Activated naive CD4-positive, alpha-beta T cell treated with anti-CD3 and anti-CD28 coated beads for 36 hours (primary cell): ENCODE measurements at regions not wholly inside any gene's neighbourhood (a gene's known extent, or its start where the extent isn't known, plus 50 kb on each side); places are given as distances from the start of the nearest gene placed in this dataset.

Source experiments
- CTCF ChIA-PET: fragments of 350-600 bp; sonication (Branson Sonifier 250); formaldehyde crosslinking; loops from one replicate; lab custom pipeline; 2021; ENCODE audit warnings: antibody characterized with exemption; lab: Charles Lee
- DNase-seq: peaks from one replicate; pipeline ENCODE4 v3.0.0-alpha.2; 2020
- H3K27ac Mint-ChIP-seq: one replicate; pipeline ENCODE4 v1.8.0; 2021; ENCODE audit warnings: mild to moderate bottlenecking, mixed read lengths
- H3K27me3 Mint-ChIP-seq: one replicate; pipeline ENCODE4 v1.8.0; 2021; ENCODE audit warnings: low read depth, mixed read lengths
- H3K36me3 Mint-ChIP-seq: one replicate; pipeline ENCODE4 v1.8.0; 2021; ENCODE audit warnings: low read depth, mixed read lengths
- H3K4me1 Mint-ChIP-seq: one replicate; pipeline ENCODE4 v1.8.0; 2021; ENCODE audit warnings: low read depth, mixed read lengths
- H3K4me3 Mint-ChIP-seq: one replicate; pipeline ENCODE4 v1.8.0; 2021; ENCODE audit warnings: mild to moderate bottlenecking, moderate library complexity, mixed read lengths
- H3K9me3 Mint-ChIP-seq: one replicate; pipeline ENCODE4 v1.8.0; 2021; ENCODE audit warnings: mixed read lengths
- intact Hi-C: fragments of 100-400 bp; cut with micrococcal nuclease; formaldehyde crosslinking; loops from one replicate; pipeline ENCODE4 v1.15.1; 2023

GRCh38 chr10:92761571-92761970 is 71.8 kb downstream of the HHEX start:
- H3K4me1 Mint-ChIP-seq: peaks cover 4% of the 10 kb centered on the region
- intact Hi-C loops: no loop called here
- H3K36me3 Mint-ChIP-seq: no peaks in the 10 kb centered on the region
- DNase-seq: no peak
- no peaks in the 10 kb centered on the region for H3K9me3 Mint-ChIP-seq
- peaks cover 10% of the 10 kb centered on the region for H3K27me3 Mint-ChIP-seq
- H3K27ac Mint-ChIP-seq: no peak overlapping the region
- no peak overlapping the region for H3K4me3 Mint-ChIP-seq
- CTCF ChIA-PET: no interaction called here

GRCh38 chr10:92763634-92764155 is 73.9 kb downstream of the HHEX start:
- no peak for DNase-seq
- no peaks in the 10 kb centered on the region for H3K4me1 Mint-ChIP-seq
- intact Hi-C loops: no loop called here
- H3K27me3 Mint-ChIP-seq: peaks cover 23% of the 10 kb centered on the region
- H3K4me3 Mint-ChIP-seq: no peak overlapping the region
- peaks cover 13% of the 10 kb centered on the region for H3K9me3 Mint-ChIP-seq
- CTCF ChIA-PET: interaction anchor here (0.6 to 1.1 kb wide), 2 partner anchors 32 to 277 kb away, joined by 3 read pairs; no protein-coding TSS in a partner anchor
- no peak overlapping the region for H3K27ac Mint-ChIP-seq
- H3K36me3 Mint-ChIP-seq: no peaks in the 10 kb centered on the region

GRCh38 chr10:92766451-92766850 is 76.7 kb downstream of the HHEX start:
- Mint-ChIP-seq H3K36me3 (no peaks in the 10 kb centered on the region), H3K27ac (no peak overlapping the region), H3K27me3 (peaks cover 26% of the 10 kb centered on the region), H3K4me3 (no peak overlapping the region), H3K4me1 (no peaks in the 10 kb centered on the region), H3K9me3 (peaks cover 13% of the 10 kb centered on the region)
- DNase-seq: no peak
- CTCF ChIA-PET: no interaction called here
- intact Hi-C loops: no loop called here

GRCh38 chr10:92768104-92768503 is 78.3 kb downstream of the HHEX start:
- Mint-ChIP-seq H3K4me3 (no peak overlapping the region), H3K27ac (no peak overlapping the region), H3K27me3 (peaks cover 28% of the 10 kb centered on the region), H3K36me3 (no peaks in the 10 kb centered on the region), H3K9me3 (peaks cover 13% of the 10 kb centered on the region), H3K4me1 (no peaks in the 10 kb centered on the region)
- no peak for DNase-seq
- CTCF ChIA-PET: no interaction called here
- intact Hi-C loops: no loop called here

- no peaks in the 10 kb centered on the region for H3K36me3 Mint-ChIP-seq
- DNase-seq: no peak
- intact Hi-C loops: no loop called here
- H3K9me3 Mint-ChIP-seq: no peaks in the 10 kb centered on the region
- no peak overlapping the region for H3K4me3 Mint-ChIP-seq
- H3K4me1 Mint-ChIP-seq: no peaks in the 10 kb centered on the region
- no peak overlapping the region for H3K27ac Mint-ChIP-seq
- CTCF ChIA-PET: no interaction called here
- H3K27me3 Mint-ChIP-seq: peaks cover 20% of the 10 kb centered on the region
Observed at GRCh38 chr10:92773776-92774175, 74.5 kb upstream of the EXOC6 start.

GRCh38 chr10:92778091-92778490 is 70.2 kb upstream of the EXOC6 start:
- no peaks in the 10 kb centered on the region for H3K36me3 Mint-ChIP-seq
- H3K4me1 Mint-ChIP-seq: no peaks in the 10 kb centered on the region
- intact Hi-C loops: no loop called here
- H3K4me3 Mint-ChIP-seq: no peak overlapping the region
- DNase-seq: no peak
- CTCF ChIA-PET: no interaction called here
- peaks cover 16% of the 10 kb centered on the region for H3K27me3 Mint-ChIP-seq
- no peaks in the 10 kb centered on the region for H3K9me3 Mint-ChIP-seq
- H3K27ac Mint-ChIP-seq: no peak overlapping the region

- no peaks in the 10 kb centered on the region for H3K4me1 Mint-ChIP-seq
- H3K4me3 Mint-ChIP-seq: no peak overlapping the region
- DNase-seq: no peak
- CTCF ChIA-PET: no interaction called here
- H3K27me3 Mint-ChIP-seq: peaks cover 1% of the 10 kb centered on the region
- H3K9me3 Mint-ChIP-seq: no peaks in the 10 kb centered on the region
- intact Hi-C loops: no loop called here
- H3K36me3 Mint-ChIP-seq: no peaks in the 10 kb centered on the region
- H3K27ac Mint-ChIP-seq: no peak overlapping the region
Observed at GRCh38 chr10:92785118-92785517, 63.2 kb upstream of the EXOC6 start.

GRCh38 chr10:92787557-92788152 is 60.7 kb upstream of the EXOC6 start:
- intact Hi-C loops: no loop called here
- Mint-ChIP-seq H3K27me3 (no peaks in the 10 kb centered on the region), H3K9me3 (no peaks in the 10 kb centered on the region), H3K27ac (no peak overlapping the region), H3K36me3 (no peaks in the 10 kb centered on the region), H3K4me3 (no peak overlapping the region), H3K4me1 (no peaks in the 10 kb centered on the region)
- CTCF ChIA-PET: interaction anchor here (1.4 kb wide), 1 partner anchor 46 kb away, joined by 4 read pairs; no protein-coding TSS in a partner anchor
- no peak for DNase-seq

GRCh38 chr10:92789067-92789466 is 59.3 kb upstream of the EXOC6 start:
- H3K36me3 Mint-ChIP-seq: no peaks in the 10 kb centered on the region
- intact Hi-C loops: no loop called here
- no peak overlapping the region for H3K27ac Mint-ChIP-seq
- no peak overlapping the region for H3K4me3 Mint-ChIP-seq
- no peaks in the 10 kb centered on the region for H3K9me3 Mint-ChIP-seq
- CTCF ChIA-PET: no interaction called here
- H3K4me1 Mint-ChIP-seq: no peaks in the 10 kb centered on the region
- DNase-seq: no peak
- no peaks in the 10 kb centered on the region for H3K27me3 Mint-ChIP-seq

- Mint-ChIP-seq H3K4me1 (no peaks in the 10 kb centered on the region), H3K36me3 (no peaks in the 10 kb centered on the region), H3K4me3 (no peak overlapping the region), H3K9me3 (no peaks in the 10 kb centered on the region), H3K27me3 (no peaks in the 10 kb centered on the region), H3K27ac (no peak overlapping the region)
- no peak for DNase-seq
- intact Hi-C loops: no loop called here
- CTCF ChIA-PET: no interaction called here
Observed at GRCh38 chr10:92789786-92790185, 58.5 kb upstream of the EXOC6 start.

GRCh38 chr10:92790440-92790839 is 57.9 kb upstream of the EXOC6 start:
- H3K4me3 Mint-ChIP-seq: no peak overlapping the region
- no peaks in the 10 kb centered on the region for H3K4me1 Mint-ChIP-seq
- no peaks in the 10 kb centered on the region for H3K36me3 Mint-ChIP-seq
- no peak overlapping the region for H3K27ac Mint-ChIP-seq
- H3K9me3 Mint-ChIP-seq: no peaks in the 10 kb centered on the region
- H3K27me3 Mint-ChIP-seq: no peaks in the 10 kb centered on the region
- CTCF ChIA-PET: no interaction called here
- no peak for DNase-seq
- intact Hi-C loops: no loop called here

- H3K9me3 Mint-ChIP-seq: no peaks in the 10 kb centered on the region
- H3K27ac Mint-ChIP-seq: no peak overlapping the region
- no peaks in the 10 kb centered on the region for H3K4me1 Mint-ChIP-seq
- no peak for DNase-seq
- intact Hi-C loops: no loop called here
- H3K4me3 Mint-ChIP-seq: no peak overlapping the region
- H3K27me3 Mint-ChIP-seq: no peaks in the 10 kb centered on the region
- no peaks in the 10 kb centered on the region for H3K36me3 Mint-ChIP-seq
- CTCF ChIA-PET: interaction anchor here (0.6 kb wide), 1 partner anchor 598 kb away, joined by 5 read pairs; no protein-coding TSS in a partner anchor
Observed at GRCh38 chr10:92792661-92793060, 55.7 kb upstream of the EXOC6 start.
